ENCODE measurements at regions not wholly inside any gene's neighbourhood (a gene's known extent, or its start where the extent isn't known, plus 50 kb on each side); places are given as distances from the start of the nearest gene placed in this dataset.
"Not testable (repeated sequence)": the region's sequence is repeated elsewhere in the genome, so short reads cannot be mapped to it uniquely, and the experiment has no call there.

GRCh38 chr2:217585362-217585761 lies 417.4 kb downstream of the TNS1 start:
- no peak overlapping the region for H3K4me2 ChIP-seq (ENCODE audit: low read depth, low read length, poor library complexity, severe bottlenecking)
- H3F3A ChIP-seq (ENCODE audit: insufficient read depth) = no peaks in the 10 kb centered on the region
- H2AFZ ChIP-seq (ENCODE audit: low read depth, low read length, severe bottlenecking) = no peak overlapping the region
- H3K4me3 ChIP-seq (ENCODE audit: insufficient read depth, low read length, poor library complexity, severe bottlenecking) = no peak overlapping the region
- no peaks in the 10 kb centered on the region for H3K9me3 ChIP-seq (ENCODE audit: insufficient read depth, low read length)
- no peaks in the 10 kb centered on the region for H4K20me1 ChIP-seq (ENCODE audit: low read depth, low read length)
- no peaks in the 10 kb centered on the region for H3K79me2 ChIP-seq (ENCODE audit: insufficient read depth, low read length)
- H3K36me3 ChIP-seq (ENCODE audit: low read length) = no peaks in the 10 kb centered on the region
- H3K27me3 ChIP-seq (ENCODE audit: low read length) = no peaks in the 10 kb centered on the region
- no peaks in the 10 kb centered on the region for H3K9me2 ChIP-seq (replicated peaks; ENCODE audit: insufficient read depth, low read length)
- no peak for TF ChIP-seq CTCF (IDR thresholded peaks at IDR 0.05; ENCODE audit: insufficient read depth, low read length, poor library complexity, severe bottlenecking)
- no peak for TF ChIP-seq EZH2phosphoT487 (conservative IDR thresholded peaks at IDR 0.05; ENCODE audit: low read length)
- no peak overlapping the region for H3K27ac ChIP-seq (ENCODE audit: low read depth, low read length)
- H3K9ac ChIP-seq (ENCODE audit: low read length) = no peak overlapping the region

- not testable (repeated sequence) for H2AFZ ChIP-seq (ENCODE audit: low read depth, low read length, severe bottlenecking); H4K20me1 ChIP-seq (ENCODE audit: low read depth, low read length); H3K79me2 ChIP-seq (ENCODE audit: insufficient read depth, low read length); H3F3A ChIP-seq (ENCODE audit: insufficient read depth); H3K4me2 ChIP-seq (ENCODE audit: low read depth, low read length, poor library complexity, severe bottlenecking); H3K9me2 ChIP-seq (replicated peaks; ENCODE audit: insufficient read depth, low read length); H3K27ac ChIP-seq (ENCODE audit: low read depth, low read length); H3K36me3 ChIP-seq (ENCODE audit: low read length); H3K4me3 ChIP-seq (ENCODE audit: insufficient read depth, low read length, poor library complexity, severe bottlenecking); H3K9ac ChIP-seq (ENCODE audit: low read length); H3K27me3 ChIP-seq (ENCODE audit: low read length); H3K9me3 ChIP-seq (ENCODE audit: insufficient read depth, low read length)
Observed at GRCh38 chr2:217580407-217580806, 422.4 kb downstream of the TNS1 start.

GRCh38 chr2:217573571-217573970 lies 429.2 kb downstream of the TNS1 start:
- Histone ChIP-seq H3K27ac (ENCODE audit: low read depth, low read length) (no peak overlapping the region), H3K9ac (ENCODE audit: low read length) (no peak overlapping the region), H3K4me3 (ENCODE audit: insufficient read depth, low read length, poor library complexity, severe bottlenecking) (no peak overlapping the region), H3K36me3 (ENCODE audit: low read length) (no peaks in the 10 kb centered on the region), H4K20me1 (ENCODE audit: low read depth, low read length) (no peaks in the 10 kb centered on the region), H3K9me3 (ENCODE audit: insufficient read depth, low read length) (no peaks in the 10 kb centered on the region), H3F3A (ENCODE audit: insufficient read depth) (no peaks in the 10 kb centered on the region), H3K9me2 (replicated peaks; ENCODE audit: insufficient read depth, low read length) (no peaks in the 10 kb centered on the region; the same call in 1 of the 2 replicates), H3K27me3 (ENCODE audit: low read length) (no peaks in the 10 kb centered on the region), H2AFZ (ENCODE audit: low read depth, low read length, severe bottlenecking) (no peak overlapping the region), H3K4me2 (ENCODE audit: low read depth, low read length, poor library complexity, severe bottlenecking) (no peak overlapping the region), H3K79me2 (ENCODE audit: insufficient read depth, low read length) (no peaks in the 10 kb centered on the region)
- TF ChIP-seq EZH2phosphoT487 (conservative IDR thresholded peaks at IDR 0.05; ENCODE audit: low read length) (no peak), CTCF (IDR thresholded peaks at IDR 0.05; ENCODE audit: insufficient read depth, low read length, poor library complexity, severe bottlenecking) (no peak)

GRCh38 chr2:217570394-217570793 lies 432.4 kb downstream of the TNS1 start:
- Histone ChIP-seq H4K20me1 (ENCODE audit: low read depth, low read length) (no peaks in the 10 kb centered on the region), H3K4me3 (ENCODE audit: insufficient read depth, low read length, poor library complexity, severe bottlenecking) (no peak overlapping the region), H3K27ac (ENCODE audit: low read depth, low read length) (no peak overlapping the region), H3K9ac (ENCODE audit: low read length) (no peak overlapping the region), H3K27me3 (ENCODE audit: low read length) (no peaks in the 10 kb centered on the region), H3K79me2 (ENCODE audit: insufficient read depth, low read length) (no peaks in the 10 kb centered on the region), H3K9me2 (replicated peaks; ENCODE audit: insufficient read depth, low read length) (no peaks in the 10 kb centered on the region; the same call in 1 of the 2 replicates), H3K4me2 (ENCODE audit: low read depth, low read length, poor library complexity, severe bottlenecking) (no peak overlapping the region), H3K36me3 (ENCODE audit: low read length) (no peaks in the 10 kb centered on the region), H3F3A (ENCODE audit: insufficient read depth) (no peaks in the 10 kb centered on the region), H2AFZ (ENCODE audit: low read depth, low read length, severe bottlenecking) (no peak overlapping the region), H3K9me3 (ENCODE audit: insufficient read depth, low read length) (no peaks in the 10 kb centered on the region)
- TF ChIP-seq EZH2phosphoT487 (conservative IDR thresholded peaks at IDR 0.05; ENCODE audit: low read length) (no peak), CTCF (IDR thresholded peaks at IDR 0.05; ENCODE audit: insufficient read depth, low read length, poor library complexity, severe bottlenecking) (no peak)

Data from SU-DHL-6 (cell line).